GM12891 (cell line): ENCODE measurements at regions not wholly inside any gene's neighbourhood (a gene's known extent, or its start where the extent isn't known, plus 50 kb on each side); places are given as distances from the start of the nearest gene placed in this dataset.

Experiments used
- POLR2A ChIP-seq: IDR thresholded peaks from 2 replicates; pipeline ENCODE4 v1.6.1; 2011; ENCODE audit warnings: low read depth, low read length, control low read depth
- POLR2AphosphoS5 ChIP-seq: IDR thresholded peaks from 2 replicates; pipeline ENCODE4 v1.6.1; 2011; ENCODE audit warnings: low read depth, low read length, control low read depth
- TAF1 ChIP-seq: IDR thresholded peaks from 2 replicates; pipeline ENCODE4 v1.6.1; 2011; ENCODE audit warnings: low read depth, low read length, control low read depth

DNA sequence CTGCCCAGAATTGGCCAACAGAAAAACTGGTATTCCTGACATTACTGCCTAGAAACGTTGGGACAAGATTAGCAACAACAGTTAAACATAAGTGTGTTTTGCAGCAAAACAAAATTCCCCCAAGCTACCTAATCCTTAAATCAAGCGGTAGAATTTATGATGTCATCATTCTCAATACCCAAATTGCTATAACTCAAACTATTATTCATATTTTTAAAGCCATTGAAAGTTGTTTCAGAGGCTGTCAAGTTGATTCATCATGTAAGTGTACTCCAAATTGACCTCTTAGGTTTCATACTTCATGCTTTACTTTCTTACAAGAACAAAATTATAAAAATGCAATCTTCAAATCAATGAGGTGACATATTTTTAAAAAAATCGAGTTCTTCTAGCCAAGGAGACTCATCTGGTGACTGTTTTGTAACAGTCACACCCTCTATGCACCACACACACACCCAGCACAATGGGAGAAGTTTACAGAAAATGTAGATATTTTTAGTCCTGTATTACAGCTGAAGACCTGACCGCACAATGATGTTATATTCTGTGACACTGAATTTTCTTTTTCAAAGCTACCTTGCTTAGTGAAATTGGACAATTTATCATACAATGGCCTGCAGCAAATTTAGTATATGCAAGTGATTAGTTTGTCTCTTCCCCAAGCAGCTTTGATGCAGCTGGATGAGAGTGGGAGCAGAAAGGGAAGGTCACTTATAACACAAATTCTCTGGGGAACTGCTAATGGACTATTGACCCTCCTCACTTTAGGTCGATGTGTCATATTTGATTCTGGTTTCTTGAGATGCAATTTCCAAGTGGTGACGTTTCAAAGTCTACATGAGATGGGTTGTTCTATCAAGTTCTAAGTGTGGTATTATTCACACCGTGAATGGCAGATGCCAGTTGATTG is 345.3 kb upstream of the OBI1 start:
- TF ChIP-seq POLR2AphosphoS5 (no peak), TAF1 (no peak), POLR2A (no peak)
